ENCODE measurements at regions not wholly inside any gene's neighbourhood (a gene's known extent, or its start where the extent isn't known, plus 50 kb on each side); places are given as distances from the start of the nearest gene placed in this dataset.

- H3K4me3 ChIP-seq (ENCODE audit: low read length) = no peak overlapping the region
- H3K27me3 Mint-ChIP-seq = no peaks in the 10 kb centered on the region
- H3K27ac ChIP-seq (ENCODE audit: low read depth in 1 of 2, low read length in 2 of 2) = no peak overlapping the region
- H3K27ac Mint-ChIP-seq = no peak overlapping the region
- DNase-seq = peak in 1 of 14 experiments; percentile 36
- H3K4me1 ChIP-seq (ENCODE audit: insufficient read depth, low read length) = no peaks in the 10 kb centered on the region
- H3K27me3 ChIP-seq (ENCODE audit: control insufficient read depth in 1 of 2, insufficient read depth in 2 of 2, low read length in 2 of 2) = no peaks in the 10 kb centered on the region
- no peak for TF ChIP-seq CTCF (IDR thresholded peaks at IDR 0.05)
- no peaks in the 10 kb centered on the region for H3K36me3 ChIP-seq (ENCODE audit: insufficient read depth, low read length)
- POLR2A ChIA-PET = no interaction called here
- no peaks in the 10 kb centered on the region for H3K9me3 Mint-ChIP-seq
- H3K36me3 Mint-ChIP-seq (ENCODE audit: low read depth) = no peaks in the 10 kb centered on the region
- H3K4me1 Mint-ChIP-seq (ENCODE audit: low read depth) = peaks cover 15% of the 10 kb centered on the region
- no peak for ATAC-seq (ENCODE audit: poor library complexity)
- CTCF ChIA-PET = no interaction called here
- H3K9me3 ChIP-seq (ENCODE audit: control insufficient read depth in 1 of 2, insufficient read depth in 1 of 2, low read length in 2 of 2) = no peaks in the 10 kb centered on the region
- H3K4me3 Mint-ChIP-seq = peak overlapping the region; percentile 71
- intact Hi-C loops (cut with DNase I, micrococcal nuclease) = no loop called here
Measured at GRCh38 chr15:87570206-87570605, 686.3 kb downstream of the NTRK3 start.

- no peak overlapping the region for H3K27ac ChIP-seq (ENCODE audit: low read depth in 1 of 2, low read length in 2 of 2)
- POLR2A ChIA-PET = no interaction called here
- intact Hi-C loops (cut with DNase I, micrococcal nuclease) = no loop called here
- no peaks in the 10 kb centered on the region for H3K4me1 ChIP-seq (ENCODE audit: insufficient read depth, low read length)
- H3K9me3 Mint-ChIP-seq = no peaks in the 10 kb centered on the region
- H3K36me3 Mint-ChIP-seq (ENCODE audit: low read depth) = no peaks in the 10 kb centered on the region
- no peak overlapping the region for H3K4me3 Mint-ChIP-seq
- H3K4me1 Mint-ChIP-seq (ENCODE audit: low read depth) = peaks cover 15% of the 10 kb centered on the region
- H3K4me3 ChIP-seq (ENCODE audit: low read length) = no peak overlapping the region
- CTCF ChIA-PET = no interaction called here
- no peak for DNase-seq
- no peak for ATAC-seq (ENCODE audit: poor library complexity)
- H3K27me3 ChIP-seq (ENCODE audit: control insufficient read depth in 1 of 2, insufficient read depth in 2 of 2, low read length in 2 of 2) = no peaks in the 10 kb centered on the region
- TF ChIP-seq CTCF (IDR thresholded peaks at IDR 0.05) = no peak
- no peaks in the 10 kb centered on the region for H3K9me3 ChIP-seq (ENCODE audit: control insufficient read depth in 1 of 2, insufficient read depth in 1 of 2, low read length in 2 of 2)
- H3K27me3 Mint-ChIP-seq = no peaks in the 10 kb centered on the region
- no peaks in the 10 kb centered on the region for H3K36me3 ChIP-seq (ENCODE audit: insufficient read depth, low read length)
- no peak overlapping the region for H3K27ac Mint-ChIP-seq
Measured at GRCh38 chr15:87569581-87569980, 687.0 kb downstream of the NTRK3 start.

GRCh38 chr15:87567406-87568030, 689.0 kb downstream of the NTRK3 start:
- H3K36me3 Mint-ChIP-seq (ENCODE audit: low read depth) = no peaks in the 10 kb centered on the region
- no peak for DNase-seq
- no peak for ATAC-seq (ENCODE audit: poor library complexity)
- intact Hi-C loops (cut with DNase I, micrococcal nuclease) = no loop called here
- Histone ChIP-seq H3K36me3 (ENCODE audit: insufficient read depth, low read length) (no peaks in the 10 kb centered on the region), H3K9me3 (ENCODE audit: control insufficient read depth in 1 of 2, insufficient read depth in 1 of 2, low read length in 2 of 2) (no peaks in the 10 kb centered on the region), H3K27me3 (ENCODE audit: control insufficient read depth in 1 of 2, insufficient read depth in 2 of 2, low read length in 2 of 2) (no peaks in the 10 kb centered on the region), H3K4me1 (ENCODE audit: insufficient read depth, low read length) (no peaks in the 10 kb centered on the region), H3K4me3 (ENCODE audit: low read length) (no peak overlapping the region), H3K27ac (ENCODE audit: low read depth in 1 of 2, low read length in 2 of 2) (no peak overlapping the region)
- no peak for TF ChIP-seq CTCF (IDR thresholded peaks at IDR 0.05)
- ChIA-PET POLR2A (no interaction called here), CTCF (no interaction called here)
- no peak overlapping the region for H3K4me3 Mint-ChIP-seq
- H3K27me3 Mint-ChIP-seq = peaks cover under 1% of the 10 kb centered on the region
- peaks cover 15% of the 10 kb centered on the region for H3K4me1 Mint-ChIP-seq (ENCODE audit: low read depth)
- H3K9me3 Mint-ChIP-seq = no peaks in the 10 kb centered on the region
- H3K27ac Mint-ChIP-seq = no peak overlapping the region

All from CD4-positive, alpha-beta T cell (primary cell).